GM18498 (cell line): ENCODE measurements at regions not wholly inside any gene's neighbourhood (a gene's known extent, or its start where the extent isn't known, plus 50 kb on each side); places are given as distances from the start of the nearest gene placed in this dataset.

Source experiments
- ATAC-seq: cut with Tn5 transposase; IDR thresholded peaks from one replicate; pipeline ENCODE4 v1.9.1; 2021; ENCODE audit warnings: mild to moderate bottlenecking, moderate library complexity; ENCODE audit not compliant: unreplicated experiment

DNA sequence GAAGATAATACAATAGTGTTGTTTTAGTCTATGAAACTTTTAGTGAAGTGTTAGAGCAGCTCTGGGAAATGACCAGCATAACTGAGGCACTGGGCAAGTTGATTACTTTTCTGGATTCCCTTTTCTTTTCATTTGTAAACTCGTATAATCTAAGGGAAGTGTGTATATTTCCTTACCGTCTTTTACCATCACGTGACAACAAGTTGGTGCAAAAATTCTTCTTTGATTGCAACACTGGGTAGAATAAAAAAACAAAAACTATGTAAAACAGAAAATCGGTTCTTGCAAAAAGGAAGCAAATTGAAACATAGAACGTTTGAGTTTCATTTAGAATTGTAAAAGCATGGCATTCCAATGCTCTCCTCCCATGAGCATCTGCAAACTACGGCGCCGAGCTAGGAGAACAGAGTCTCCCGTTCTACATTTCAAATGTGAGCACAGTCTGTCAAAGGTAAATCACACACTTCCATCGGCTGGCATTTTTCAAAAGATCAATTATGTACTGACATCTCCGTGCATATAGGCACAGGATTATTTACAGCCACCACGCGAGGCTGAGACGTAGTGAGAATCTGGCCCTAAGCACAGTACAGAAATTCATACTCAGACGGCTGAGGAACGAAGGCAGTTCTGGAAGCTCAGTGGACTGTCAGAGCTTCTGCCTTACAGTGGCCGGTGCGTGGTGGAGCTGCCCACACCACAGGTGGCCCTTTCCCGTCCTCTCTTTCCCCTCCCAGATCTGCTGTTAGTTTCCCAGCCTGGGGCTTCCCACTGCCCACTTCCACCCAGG, 314.0 kb downstream of the BMP7 start:
- no peak for ATAC-seq

DNA sequence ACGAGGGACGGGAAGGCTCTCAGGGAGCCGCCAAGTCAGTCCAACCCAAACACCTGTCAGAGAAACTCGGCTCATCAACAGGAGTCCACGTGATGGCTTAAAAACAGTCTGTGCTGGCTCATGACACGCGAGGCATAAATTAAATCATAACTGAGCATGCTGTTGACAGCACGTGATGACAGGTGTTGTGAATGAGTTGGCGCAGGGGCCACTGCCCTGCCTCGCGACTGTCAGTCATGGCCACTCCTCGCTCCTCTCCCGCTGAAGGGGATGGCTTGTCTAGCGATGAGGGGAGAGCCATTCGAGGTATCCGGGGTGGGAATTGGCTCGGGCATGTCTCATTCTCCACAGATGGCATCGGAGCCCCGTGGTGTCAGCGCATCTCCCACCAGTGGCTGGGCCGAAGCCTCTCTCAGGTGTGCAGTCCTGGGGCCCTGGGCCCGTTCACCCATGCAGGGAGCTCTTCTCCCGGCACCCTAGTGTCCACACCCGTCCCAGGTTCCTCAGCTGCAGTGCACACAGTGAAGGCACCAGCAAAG, 313.3 kb downstream of the BMP7 start:
- ATAC-seq = no peak

DNA sequence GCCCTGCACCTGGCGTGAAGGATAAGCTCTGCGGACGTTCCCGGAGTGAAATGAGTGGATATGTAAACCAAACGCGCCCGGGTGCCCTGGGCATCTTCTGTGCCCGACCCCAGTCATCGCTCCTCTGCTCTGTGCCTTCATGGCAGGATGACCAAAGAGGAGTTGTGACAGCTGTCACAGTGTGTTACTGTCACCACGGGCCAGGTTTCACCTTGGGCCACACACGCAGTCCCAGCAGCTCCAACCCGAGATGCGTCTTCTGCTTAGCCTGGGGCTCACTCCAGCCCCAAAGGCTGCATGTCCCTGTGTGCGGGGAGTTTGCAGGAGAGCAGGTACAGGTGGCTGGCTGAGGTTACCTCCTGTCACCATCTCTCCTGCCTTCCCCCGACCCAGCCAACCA, 311.6 kb downstream of the BMP7 start:
- no peak for ATAC-seq

DNA sequence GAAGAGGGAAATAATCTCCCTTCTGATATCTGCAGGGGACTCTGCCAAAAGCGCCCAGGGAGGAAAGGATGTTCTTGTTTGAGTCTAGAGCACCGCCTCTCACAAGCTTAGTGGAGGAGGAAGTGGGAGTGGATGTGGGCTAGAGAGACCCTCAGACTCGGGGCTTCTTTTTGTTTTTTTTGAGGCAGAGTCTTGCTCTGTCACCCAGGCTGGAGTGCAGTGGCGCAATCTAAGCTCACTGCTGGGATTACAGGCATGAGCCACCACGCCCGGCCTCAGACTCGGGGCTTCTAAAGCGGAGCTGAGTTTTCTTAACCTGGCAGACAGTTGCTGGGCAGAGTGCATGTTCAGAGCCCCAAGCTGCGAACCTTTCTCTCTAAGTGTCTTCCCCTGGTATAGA, 310.8 kb downstream of the BMP7 start:
- no peak for ATAC-seq

DNA sequence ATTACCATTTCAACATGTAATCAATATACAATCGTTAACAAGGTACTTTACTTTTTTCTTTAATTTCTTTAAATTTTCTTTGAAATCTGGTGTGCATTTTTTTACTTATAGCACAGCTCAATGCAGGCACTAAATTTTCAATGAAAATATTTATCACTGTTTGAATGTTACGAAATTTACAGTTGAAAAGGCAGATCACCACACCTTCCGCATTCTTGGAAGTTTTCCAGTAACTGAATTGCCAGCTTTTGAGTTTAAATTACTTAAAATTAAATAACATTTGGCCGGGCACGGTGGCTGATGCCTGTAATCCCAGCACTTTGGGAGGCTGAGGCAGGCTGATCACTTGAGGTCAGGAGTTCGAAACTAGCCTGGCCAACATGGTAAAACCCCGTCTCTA, 309.9 kb downstream of the BMP7 start:
- ATAC-seq = no peak

DNA sequence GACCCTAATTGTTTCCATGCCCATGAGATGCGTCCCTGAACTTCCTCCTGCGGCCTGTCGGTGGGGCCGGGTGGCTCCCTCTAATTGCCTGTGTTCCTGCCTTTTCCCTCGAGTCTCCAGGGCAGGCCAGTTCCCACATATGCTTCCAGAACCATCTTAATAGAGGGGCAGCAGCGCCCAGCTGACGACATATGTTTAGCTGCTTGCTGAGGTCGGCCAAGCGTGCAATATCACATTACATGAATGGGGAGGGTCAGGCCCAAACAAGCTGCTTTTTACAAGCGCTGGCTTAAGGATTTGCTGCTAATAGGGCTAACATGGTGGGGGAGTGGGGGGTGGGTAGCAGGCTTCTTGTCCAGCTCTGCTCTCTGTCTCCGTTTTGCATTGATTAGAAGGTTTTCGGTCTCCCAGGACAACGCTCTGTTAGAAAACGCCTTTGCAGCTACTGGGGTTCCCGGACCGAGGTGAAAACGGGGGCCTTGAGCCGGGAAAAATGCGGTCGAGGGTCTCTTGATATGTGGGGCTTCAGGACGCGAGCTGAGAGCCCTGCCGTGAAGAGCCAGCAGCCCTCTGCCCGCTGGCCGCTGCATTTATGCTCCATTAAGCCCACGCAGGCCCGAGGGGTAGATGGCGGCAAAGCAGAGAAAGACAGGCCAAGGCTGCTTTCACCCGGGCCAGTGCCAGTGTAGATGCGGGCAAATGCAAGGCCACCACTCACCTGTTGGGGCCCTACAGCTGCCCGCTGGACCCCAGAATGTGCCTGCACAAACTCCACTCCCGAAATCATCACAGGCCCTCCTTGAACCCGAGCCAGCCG, 308.5 kb downstream of the BMP7 start:
- ATAC-seq = no peak

DNA sequence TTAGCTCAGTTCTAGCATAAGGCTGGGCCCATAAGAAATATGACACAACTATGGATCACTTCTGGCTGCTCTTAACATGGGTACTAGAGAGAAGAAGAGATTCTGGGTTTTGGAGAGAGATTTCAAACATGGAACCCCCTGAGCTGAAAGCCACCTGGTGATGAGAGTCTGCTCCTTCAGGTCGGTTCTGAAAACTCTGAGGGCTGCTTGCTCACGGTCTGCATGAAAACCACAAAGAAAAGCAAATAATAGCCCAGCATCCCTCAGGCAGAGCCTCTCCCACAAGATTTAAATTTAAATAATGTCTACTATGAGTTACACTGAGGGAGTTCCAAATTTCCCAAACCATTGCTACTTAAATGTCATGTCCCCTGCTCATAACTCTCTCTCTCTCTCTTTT, 301.5 kb downstream of the BMP7 start:
- ATAC-seq = no peak

DNA sequence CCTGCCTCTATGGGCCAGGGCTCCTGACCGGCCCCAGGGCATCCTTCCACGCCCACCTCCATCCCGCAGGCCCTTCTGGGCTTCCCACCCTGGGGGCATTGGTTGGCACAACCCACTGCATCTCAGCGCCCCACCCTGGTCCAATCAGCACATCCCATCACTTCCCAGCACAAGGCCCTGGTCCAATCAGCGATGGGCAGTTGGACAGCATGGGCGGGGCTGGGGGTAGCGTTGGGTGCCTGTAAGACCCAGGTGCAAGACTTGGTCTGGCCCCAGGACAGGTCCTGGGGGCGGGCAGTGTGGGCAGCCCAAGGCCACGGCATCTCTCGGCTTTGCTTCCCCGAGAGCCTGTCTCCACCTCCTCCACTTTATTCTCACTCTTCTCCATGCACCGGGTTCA, 298.5 kb downstream of the BMP7 start:
- ATAC-seq = no peak

DNA sequence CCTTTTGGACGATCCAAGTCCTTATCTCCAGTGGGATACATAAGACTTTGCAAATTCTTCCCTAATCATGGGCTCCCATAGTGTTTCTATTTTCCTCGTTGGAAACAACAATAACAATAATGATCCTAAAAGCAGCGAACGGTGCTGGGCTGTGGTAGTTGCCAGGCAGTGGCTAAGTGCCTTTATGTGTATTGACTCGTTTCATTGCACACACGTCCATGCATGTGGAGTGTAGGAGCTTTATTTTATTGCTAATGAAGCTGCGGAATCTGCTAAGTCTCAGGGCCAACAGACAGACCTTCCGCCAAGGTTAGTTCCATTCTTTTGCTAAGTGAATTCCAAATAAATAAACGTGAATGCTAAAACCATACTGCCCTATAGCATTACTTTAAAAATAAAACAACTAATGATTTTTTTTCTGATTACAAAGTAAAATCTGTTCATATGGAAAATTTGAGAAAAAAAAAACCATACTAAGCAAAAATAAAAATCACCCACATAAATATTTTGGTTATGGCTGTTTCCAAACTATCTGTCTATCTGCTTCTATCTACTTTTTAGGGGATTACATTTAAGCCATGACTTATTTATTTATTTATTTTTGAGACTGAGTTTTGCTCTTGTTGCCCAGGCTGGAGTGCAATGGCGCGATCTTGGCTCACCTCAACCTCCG, 297.9 kb downstream of the BMP7 start:
- no peak for ATAC-seq

DNA sequence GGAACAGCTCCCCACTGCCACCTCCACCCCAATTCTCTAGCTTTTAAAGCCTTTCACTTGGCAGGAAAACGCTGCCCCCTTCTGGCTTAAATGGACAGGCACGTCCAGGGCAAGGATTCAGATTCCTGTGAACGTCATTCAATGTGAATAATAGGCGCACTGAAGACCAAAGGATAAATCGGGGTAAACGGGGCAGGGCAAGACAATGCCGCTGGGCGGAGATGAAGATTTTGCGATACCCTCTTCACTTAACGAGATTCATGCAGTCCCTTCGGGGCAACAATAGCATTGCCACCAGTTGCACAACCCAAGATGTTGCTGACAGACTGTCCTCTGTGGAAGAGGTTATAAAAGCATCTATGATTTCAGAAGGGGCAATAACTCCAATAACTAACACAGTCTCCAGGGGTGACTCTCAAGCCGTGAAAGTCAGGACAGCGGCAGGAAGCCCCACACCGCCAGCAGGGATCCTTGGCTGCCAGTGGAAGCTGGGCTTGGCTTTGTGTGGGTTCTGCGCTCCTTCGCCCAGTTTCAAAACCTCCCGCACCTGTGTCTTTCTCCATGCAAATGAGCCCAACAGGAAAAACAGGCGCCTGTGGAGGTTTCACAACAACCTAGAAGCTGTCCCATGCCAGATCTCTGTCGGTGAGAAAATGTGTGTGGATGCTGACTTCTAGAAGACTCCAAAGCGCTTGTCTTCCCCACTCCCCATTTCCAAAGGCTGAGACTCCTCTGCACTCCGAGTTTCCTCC, 291.8 kb downstream of the BMP7 start:
- no peak for ATAC-seq

DNA sequence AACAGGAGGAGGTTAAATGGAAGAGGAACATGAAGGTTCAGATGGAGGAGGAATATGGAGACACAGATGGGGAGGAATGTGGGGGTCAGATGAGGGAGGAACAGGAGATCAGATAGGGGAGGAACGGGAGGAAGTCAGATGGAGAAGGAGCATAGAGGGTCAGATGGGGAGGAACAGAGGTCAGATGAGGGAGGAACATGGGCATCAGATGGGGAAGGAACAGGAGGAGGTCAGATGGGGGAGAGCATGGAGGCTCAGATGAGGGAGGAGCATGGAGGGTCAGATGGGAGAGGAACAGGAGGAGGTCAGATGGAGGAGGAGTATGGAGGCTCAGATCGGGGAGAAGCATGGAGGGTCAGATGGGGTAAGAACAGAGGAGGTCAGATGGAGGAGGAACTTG, 290.6 kb downstream of the BMP7 start:
- no peak for ATAC-seq

DNA sequence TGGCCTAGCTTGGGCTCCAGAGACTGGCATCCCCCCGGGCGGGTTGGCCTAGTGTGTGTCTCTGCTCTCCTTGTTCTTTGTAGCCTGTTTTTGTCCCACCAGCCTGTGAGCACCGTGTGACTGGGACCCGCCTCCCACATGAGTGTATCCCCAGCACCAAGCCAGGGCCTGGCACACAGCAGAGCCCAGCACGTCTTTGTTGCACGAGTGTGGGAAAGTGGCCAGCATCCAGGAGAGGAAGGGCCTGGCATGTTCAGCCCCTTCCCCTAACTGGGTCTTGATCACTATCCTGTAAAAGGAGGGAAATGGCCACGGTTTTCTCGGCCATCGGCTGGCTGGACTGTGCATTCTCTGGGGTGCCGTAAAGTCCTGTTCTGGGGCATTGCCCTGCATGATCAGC, 290.1 kb downstream of the BMP7 start:
- no peak for ATAC-seq

DNA sequence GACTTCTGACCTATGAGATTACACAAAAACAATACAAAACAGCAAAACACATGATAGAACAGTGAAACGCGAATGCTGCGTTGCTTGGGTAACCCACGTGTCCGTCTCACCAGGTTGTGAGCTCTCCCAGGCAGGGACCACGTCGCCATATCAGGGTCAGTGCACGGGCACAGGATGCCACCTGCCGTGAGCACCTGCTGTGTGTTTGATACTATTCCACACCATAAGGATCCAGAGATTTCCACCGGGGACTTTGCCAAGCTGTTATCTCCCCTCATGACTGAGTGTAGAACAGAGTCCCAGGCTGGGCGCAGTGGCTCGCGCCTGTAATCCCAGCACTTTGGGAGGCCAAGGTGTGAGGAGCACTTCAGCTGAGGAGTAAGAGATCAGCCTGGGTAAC, 288.0 kb downstream of the BMP7 start:
- no peak for ATAC-seq

DNA sequence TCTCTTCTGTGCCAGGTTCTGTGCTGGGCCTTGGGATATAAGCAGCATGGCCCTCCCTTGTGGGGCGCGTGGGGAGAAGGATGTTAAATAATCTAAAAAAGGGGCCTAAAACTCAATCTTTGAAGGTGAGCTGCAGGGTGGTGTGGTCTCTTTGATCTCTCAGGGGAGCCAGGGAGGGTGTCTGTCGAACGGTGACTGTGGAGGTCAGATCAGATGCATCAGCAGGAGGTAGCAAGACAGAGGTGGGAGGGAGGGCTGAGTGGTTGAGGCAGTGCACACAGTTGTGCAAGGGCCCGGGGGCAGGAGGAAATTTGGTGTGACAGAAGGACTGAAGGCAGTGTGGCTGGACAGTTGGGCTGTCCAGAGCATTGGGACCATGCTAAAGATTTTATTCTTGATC, 287.3 kb downstream of the BMP7 start:
- no peak for ATAC-seq

DNA sequence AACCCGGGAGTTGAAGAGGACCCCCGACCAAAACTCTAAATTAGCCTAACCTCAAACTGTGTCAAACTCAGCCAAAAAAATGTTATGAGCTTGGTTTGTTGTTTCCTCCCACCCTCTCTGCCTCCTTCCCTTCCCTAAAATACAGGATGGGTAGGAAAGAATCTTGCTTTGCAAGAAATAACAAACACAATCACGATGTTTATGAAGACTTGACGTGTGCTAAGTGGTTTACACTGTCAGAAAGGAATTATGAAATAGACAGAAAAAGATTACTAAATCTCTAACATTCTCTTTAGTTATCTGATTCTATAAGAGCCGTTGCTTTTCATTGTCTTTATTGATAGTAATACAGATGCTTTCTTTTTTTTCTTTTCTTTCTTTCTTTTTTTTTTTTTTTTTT, 285.1 kb downstream of the BMP7 start:
- no peak for ATAC-seq

DNA sequence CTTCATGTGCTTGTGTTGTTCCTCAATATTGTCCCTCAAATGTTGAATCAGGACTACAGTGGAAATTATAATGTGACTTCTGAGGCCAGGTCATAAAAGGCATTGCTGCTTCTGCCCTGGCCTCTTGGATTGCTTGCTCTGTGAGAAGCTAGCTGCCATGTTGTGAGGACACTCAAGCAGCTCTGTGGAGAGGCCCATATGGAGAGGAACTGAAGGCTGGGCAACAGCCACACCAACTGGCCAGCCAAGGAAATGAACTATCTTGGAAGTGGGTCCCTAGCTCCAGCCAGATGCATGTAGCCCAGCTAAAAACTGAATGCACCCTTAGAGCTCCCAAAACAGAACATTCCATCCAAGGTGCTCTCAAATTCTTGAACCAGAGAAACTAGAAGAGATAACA, 282.6 kb downstream of the BMP7 start:
- ATAC-seq = no peak

DNA sequence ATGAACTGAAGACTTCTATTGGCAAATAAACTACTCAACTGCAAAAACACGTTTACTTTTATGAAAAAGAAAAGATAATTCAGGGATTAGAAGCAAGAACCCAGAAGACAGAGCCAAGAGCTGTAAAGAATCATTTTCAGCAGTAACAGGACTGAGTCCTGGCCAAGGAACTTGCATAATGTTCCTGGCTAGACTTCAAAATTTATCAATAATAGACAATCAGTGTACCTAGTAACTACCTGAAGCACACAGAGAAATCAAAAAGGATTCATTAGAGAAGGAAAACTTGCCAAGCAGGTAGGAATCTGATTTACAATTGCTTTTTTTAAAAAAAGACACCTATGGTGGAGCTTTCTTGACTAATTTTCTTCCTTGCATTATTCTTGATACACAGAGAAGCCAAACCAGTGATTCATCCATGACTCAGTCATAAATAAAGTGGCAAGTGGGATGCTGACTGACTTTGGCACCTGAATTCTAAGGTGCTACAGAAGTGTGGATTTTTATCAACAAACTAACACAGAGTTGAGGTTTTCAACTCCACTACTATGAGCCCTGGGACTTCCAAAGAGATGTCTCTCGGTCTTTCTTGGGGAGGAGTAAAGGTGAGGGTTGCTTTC, 281.3 kb downstream of the BMP7 start:
- ATAC-seq = no peak

DNA sequence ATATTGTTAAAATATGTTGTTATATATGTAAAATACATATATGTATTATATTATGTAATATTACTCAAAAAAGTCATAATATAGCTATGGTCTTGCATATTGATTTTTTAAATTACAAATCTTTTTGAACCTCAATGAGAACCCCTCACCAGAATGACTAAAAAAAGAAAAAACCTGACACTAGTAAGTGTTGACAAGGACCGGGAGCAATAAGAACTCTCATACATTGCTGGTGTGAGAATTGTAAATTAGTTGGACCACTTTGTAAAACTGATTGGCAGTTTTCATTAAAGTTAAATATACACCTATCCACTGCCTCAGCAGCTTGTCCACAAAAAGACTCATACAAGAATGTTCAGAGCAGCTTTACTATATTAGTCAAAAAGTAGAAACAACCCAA, 280.0 kb downstream of the BMP7 start:
- no peak for ATAC-seq

DNA sequence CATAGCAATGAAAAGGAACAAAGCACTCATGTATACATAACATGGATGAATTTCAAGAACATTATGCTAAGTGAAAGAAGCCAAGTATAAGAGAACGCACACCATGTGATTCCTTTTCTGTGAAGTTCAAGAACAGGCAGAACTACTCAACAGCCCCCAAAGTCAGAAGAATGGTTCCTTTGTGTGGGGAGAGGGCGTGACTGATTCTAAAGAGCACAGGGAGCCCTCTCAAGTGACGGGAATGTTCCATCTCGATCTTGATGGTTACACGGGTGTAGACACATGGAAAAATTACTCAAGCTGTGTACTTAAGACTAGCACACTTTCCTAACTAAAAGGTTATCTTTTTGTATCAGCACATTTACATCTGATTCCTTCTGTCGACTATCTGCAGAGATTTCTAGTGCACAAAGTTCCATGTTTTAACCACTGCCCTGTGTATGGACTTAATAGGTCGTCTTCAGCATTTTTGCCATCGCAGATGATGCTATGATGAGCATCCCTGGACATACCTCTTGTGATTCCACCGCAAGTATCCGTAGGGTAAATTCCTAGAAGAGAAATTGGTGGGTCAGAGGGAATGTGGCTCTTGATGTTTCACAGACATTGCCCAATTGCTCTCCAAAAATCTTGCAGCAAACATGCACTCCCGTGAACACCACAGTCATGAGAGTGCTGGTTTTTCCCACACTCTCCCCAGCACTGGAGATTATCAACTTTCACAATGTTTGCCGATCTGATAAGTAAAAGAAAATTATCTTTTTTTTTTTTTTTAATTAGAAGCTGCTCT, 279.3 kb downstream of the BMP7 start:
- no peak for ATAC-seq

DNA sequence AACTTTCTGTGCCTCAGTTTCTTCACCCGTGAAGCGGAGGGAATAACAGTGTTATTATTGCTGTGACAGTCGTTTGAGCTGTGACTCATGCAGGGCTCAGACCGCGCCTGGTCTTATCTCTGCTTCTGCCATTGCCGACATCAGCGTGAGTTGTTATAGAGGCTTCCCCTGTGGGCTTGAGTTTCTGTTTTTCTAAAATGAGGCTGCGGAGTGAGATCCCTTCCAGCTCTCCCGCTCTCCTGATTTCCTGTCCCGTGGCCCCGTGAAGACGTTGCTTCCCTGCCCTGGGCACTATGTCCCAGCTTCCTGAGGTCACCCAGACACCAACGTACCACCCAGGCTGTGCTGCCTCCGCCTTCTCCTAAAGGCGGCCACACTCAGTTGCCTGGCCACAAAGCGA, 278.5 kb downstream of the BMP7 start:
- ATAC-seq = no peak
